IMR-90 (cell line): ENCODE measurements at regions not wholly inside any gene's neighbourhood (a gene's known extent, or its start where the extent isn't known, plus 50 kb on each side); places are given as distances from the start of the nearest gene placed in this dataset.

ENCODE experiments used
- ATAC-seq: fragments of 200-7000 bp; cut with Tn5 transposase; 2 replicates; pipeline ENCODE4 v1.9.1; 2020; ENCODE audit warnings: low read depth, mild to moderate bottlenecking, moderate library complexity
- BruUV-seq: library from RNA; stranded (reverse); fragments of 400-500 nt; replicated peaks from 2 replicates; lab custom pipeline; 2021; lab: Mats Ljungman, UMichigan
- CTCF ChIA-PET: fragments of 300-600 bp; formaldehyde crosslinking; extraction: SDS; loops from one replicate; lab custom pipeline; 2021; ENCODE audit warnings: antibody characterized with exemption; lab: Yijun Ruan, JAX
- POLR2A ChIA-PET: fragments of 300-600 bp; sonication (Branson Sonifier 250); formaldehyde crosslinking; loops from one replicate; lab custom pipeline; 2022; ENCODE audit warnings: antibody characterized with exemption; ENCODE audit not compliant: unreplicated experiment; lab: Charles Lee
- DNase-seq: peaks from one replicate; pipeline ENCODE4 v3.0.0; 2013
- H2AFZ ChIP-seq: replicated peaks from 2 replicates; pipeline ENCODE3; 2013; ENCODE audit warnings: low read length, mild to moderate bottlenecking; ENCODE audit not compliant: poor library complexity
- H2AK5ac ChIP-seq: 2 replicates; pipeline ENCODE4 v1.6.1; 2013; ENCODE audit warnings: low read depth, low read length, inconsistent platforms
- H2AK9ac ChIP-seq: replicated peaks from 2 replicates; pipeline ENCODE3; 2013; ENCODE audit warnings: mild to moderate bottlenecking, low read depth, low read length, moderate library complexity; ENCODE audit not compliant: poor library complexity
- H2BK120ac ChIP-seq: 2 replicates; pipeline ENCODE4 v1.6.1; 2013; ENCODE audit warnings: low read depth, low read length, inconsistent platforms
- H2BK15ac ChIP-seq: 3 replicates; pipeline ENCODE4 v1.6.1; 2013; ENCODE audit warnings: low read depth, low read length, inconsistent platforms
- H2BK20ac ChIP-seq: 2 replicates; pipeline ENCODE4 v1.6.1; 2013; ENCODE audit warnings: low read depth, mild to moderate bottlenecking, inconsistent platforms, low read length, moderate library complexity
- H2BK5ac ChIP-seq: 2 replicates; pipeline ENCODE4 v1.6.1; 2013; ENCODE audit warnings: mild to moderate bottlenecking, low read depth, low read length, inconsistent platforms; ENCODE audit not compliant: poor library complexity, severe bottlenecking
- H3K14ac ChIP-seq: replicated peaks from 2 replicates; pipeline ENCODE4 v1.6.1; 2013; ENCODE audit warnings: low read depth, low read length, inconsistent platforms
- H3K18ac ChIP-seq: 2 replicates; pipeline ENCODE4 v1.6.1; 2013; ENCODE audit warnings: low read depth, low read length, control low read depth
- H3K23ac ChIP-seq: 2 replicates; pipeline ENCODE4 v1.6.1; 2013; ENCODE audit warnings: low read depth, low read length, inconsistent platforms
- H3K27ac ChIP-seq: 2 replicates; pipeline ENCODE4 v1.5.1; 2013; ENCODE audit warnings: mild to moderate bottlenecking, control low read depth, low read length; ENCODE audit not compliant: insufficient read depth
- H3K27me3 ChIP-seq: 2 replicates; pipeline ENCODE4 v1.6.1; 2013; ENCODE audit warnings: low read length; ENCODE audit not compliant: control insufficient read depth, insufficient read depth
- H3K36me3 ChIP-seq: 2 replicates; pipeline ENCODE4 v1.6.1; 2013; ENCODE audit warnings: low read length, mixed read lengths; ENCODE audit not compliant: control insufficient read depth, insufficient read depth
- H3K4ac ChIP-seq: 2 replicates; pipeline ENCODE4 v1.6.1; 2013; ENCODE audit warnings: low read depth, low read length, inconsistent platforms
- H3K4me1 ChIP-seq: 2 replicates; pipeline ENCODE4 v1.6.1; 2013; ENCODE audit warnings: low read length, mixed read lengths; ENCODE audit not compliant: control insufficient read depth, insufficient read depth
- H3K4me2 ChIP-seq: 2 replicates; pipeline ENCODE4 v1.6.1; 2013; ENCODE audit warnings: low read depth, mild to moderate bottlenecking, control low read depth, low read length, moderate library complexity
- H3K4me3 ChIP-seq: 2 replicates; pipeline ENCODE4 v1.5.1; 2013; ENCODE audit warnings: low read depth, mild to moderate bottlenecking, control low read depth, low read length, moderate library complexity; ENCODE audit not compliant: insufficient read depth
- H3K56ac ChIP-seq: 2 replicates; pipeline ENCODE4 v1.6.1; 2013; ENCODE audit warnings: low read length, inconsistent platforms; ENCODE audit not compliant: insufficient read depth; ENCODE audit errors: extremely low read depth
- H3K79me1 ChIP-seq, 2 experiments: 2 replicates each; pipeline ENCODE4 v1.6.1; 2013; ENCODE audit warnings: low read length in 2 of 2, inconsistent platforms in 1 of 2, low read depth in 1 of 2
- H3K9ac ChIP-seq: 2 replicates; pipeline ENCODE4 v1.6.1; 2013; ENCODE audit warnings: low read depth, low read length, control low read depth
- H3K9me1 ChIP-seq: 2 replicates; pipeline ENCODE4 v1.6.1; 2013; ENCODE audit warnings: low read length, inconsistent platforms; ENCODE audit not compliant: insufficient read depth
- H3K9me3 ChIP-seq: 2 replicates; pipeline ENCODE4 v1.6.1; 2013; ENCODE audit warnings: low read length; ENCODE audit not compliant: control insufficient read depth, insufficient read depth
- H4K20me1 ChIP-seq: 2 replicates; pipeline ENCODE4 v1.6.1; 2013; ENCODE audit warnings: low read length, inconsistent platforms; ENCODE audit not compliant: insufficient read depth
- H4K5ac ChIP-seq: 2 replicates; pipeline ENCODE4 v1.6.1; 2013; ENCODE audit warnings: mild to moderate bottlenecking, low read depth, low read length, control low read depth
- H4K8ac ChIP-seq, 2 experiments: 2 replicates each; pipeline ENCODE4 v1.6.1; 2013; ENCODE audit warnings: low read depth in 2 of 2, low read length in 2 of 2, control low read depth in 1 of 2, inconsistent platforms in 1 of 2
- H4K91ac ChIP-seq: 2 replicates; pipeline ENCODE4 v1.6.1; 2013; ENCODE audit warnings: low read depth, low read length, inconsistent platforms; ENCODE audit not compliant: insufficient read depth
- BHLHE40 ChIP-seq: fragments of 150-350 bp; IDR thresholded peaks from 2 replicates; pipeline ENCODE4 v1.6.1; 2016; ENCODE audit warnings: mild to moderate bottlenecking, low read depth, low read length
- CEBPB ChIP-seq: IDR thresholded peaks from 2 replicates; pipeline ENCODE4 v1.6.1; 2012; ENCODE audit warnings: low read depth, low read length, improper control_type of control experiment
- CTCF ChIP-seq: conservative IDR thresholded peaks from 2 replicates; pipeline ENCODE4 v1.5.1; 2012; ENCODE audit warnings: mild to moderate bottlenecking, low read depth, low read length, improper control_type of control experiment
- ELK1 ChIP-seq: fragments of 150-350 bp; IDR thresholded peaks from 2 replicates; pipeline ENCODE4 v1.6.1; 2016; ENCODE audit warnings: low read depth, mild to moderate bottlenecking, low read length, moderate library complexity, borderline replicate concordance
- FOS ChIP-seq: fragments of 150-350 bp; IDR thresholded peaks from 2 replicates; pipeline ENCODE4 v1.6.1; 2016; ENCODE audit warnings: low read depth, low read length
- MAFK ChIP-seq: IDR thresholded peaks from 2 replicates; pipeline ENCODE4 v1.6.1; 2012; ENCODE audit warnings: low read depth, low read length, improper control_type of control experiment
- MAZ ChIP-seq: IDR thresholded peaks from 2 replicates; pipeline ENCODE4 v1.6.1; 2012; ENCODE audit warnings: low read depth, mild to moderate bottlenecking, low read length, improper control_type of control experiment, moderate library complexity, borderline replicate concordance
- POLR2A ChIP-seq: IDR thresholded peaks from 2 replicates; pipeline ENCODE4 v1.6.1; 2012; ENCODE audit warnings: mild to moderate bottlenecking, low read depth, low read length
- RAD21 ChIP-seq: IDR thresholded peaks from 2 replicates; pipeline ENCODE4 v1.6.1; 2012; ENCODE audit warnings: low read length, improper control_type of control experiment
- RFX5 ChIP-seq: IDR thresholded peaks from 2 replicates; pipeline ENCODE4 v1.8.0; 2012; ENCODE audit warnings: low read depth, mild to moderate bottlenecking, low read length, moderate library complexity
- WGBS, 2 experiments: methylation state at CpG; one replicate each; pipeline versions ENCODE4 v1.1.5 to v1.1.7; 2013; ENCODE audit warnings: missing lambda C conversion rate in 2 of 2; ENCODE audit not compliant: insufficient read length in 1 of 2; ENCODE audit errors: extremely low coverage in 2 of 2; 5-methylcytosine and 5-hydroxymethylcytosine counted together
- dilution Hi-C: fragments of 300-500 bp; cut with HindIII; formaldehyde crosslinking; loops from one replicate; pipeline ENCODE4 v1.14.3; 2018; ENCODE audit warnings: low sequenced_read_pairs; ENCODE audit not compliant: unreplicated experiment
- in situ Hi-C: fragments of 300-500 bp; cut with MboI; formaldehyde crosslinking; loops from 3 replicates; pipeline ENCODE4 v1.14.3; 2019; ENCODE audit warnings: low sequenced_read_pairs, inconsistent platforms, mixed read lengths
- intact Hi-C: fragments of 100-400 bp; cut with micrococcal nuclease; formaldehyde crosslinking; loops from 2 replicates; pipeline ENCODE4 v1.10.0; 2022

GRCh38 chr2:147501968-147502367 is 342.9 kb upstream of the ACVR2A start:
- H3K4me3 ChIP-seq, result no peak overlapping the region
- POLR2A ChIA-PET, result no interaction called here
- H2BK20ac ChIP-seq, result no peak overlapping the region
- H3K4me2 ChIP-seq, result no peak overlapping the region
- H2AK5ac ChIP-seq, result no peak overlapping the region
- dilution Hi-C loops (no loop called here), in situ Hi-C loops (no loop called here), intact Hi-C loops (no loop called here)
- H3K9me1 ChIP-seq, result no peaks in the 10 kb centered on the region
- no peak overlapping the region for H4K91ac ChIP-seq
- ATAC-seq (no peak), DNase-seq (no peak)
- H2AK9ac ChIP-seq, result no peak overlapping the region
- H3K27ac ChIP-seq, result no peak overlapping the region
- H3K9me3 ChIP-seq, result no peaks in the 10 kb centered on the region
- H3K23ac ChIP-seq, result no peak overlapping the region
- H3K4ac ChIP-seq, result no peak overlapping the region
- no peak overlapping the region for H4K8ac ChIP-seq
- CTCF ChIA-PET, result no interaction called here
- H2BK15ac ChIP-seq, result no peak overlapping the region
- H3K18ac ChIP-seq, result no peak overlapping the region
- no peaks in the 10 kb centered on the region for H3K4me1 ChIP-seq
- no peak overlapping the region for H2BK120ac ChIP-seq
- no peaks in the 10 kb centered on the region for H3K79me1 ChIP-seq
- H2BK5ac ChIP-seq, result no peak overlapping the region
- H4K20me1 ChIP-seq, result no peaks in the 10 kb centered on the region
- no peak overlapping the region for H3K56ac ChIP-seq
- H3K36me3 ChIP-seq, result no peaks in the 10 kb centered on the region
- no peak overlapping the region for H3K9ac ChIP-seq
- no peaks in the 10 kb centered on the region for H3K27me3 ChIP-seq
- no TSS peak for BruUV-seq
- WGBS, 2 experiments, result no CpG with 5 or more reads among the region's 4 CpGs
- no peak overlapping the region for H2AFZ ChIP-seq
- no peak for TF ChIP-seq BHLHE40
- TF ChIP-seq MAZ, result no peak
- TF ChIP-seq POLR2A, result no peak
- no peak for TF ChIP-seq ELK1
- TF ChIP-seq MAFK, result no peak
- no peak for TF ChIP-seq CEBPB
- no peak for TF ChIP-seq CTCF
- TF ChIP-seq RAD21, result no peak
- TF ChIP-seq RFX5, result no peak
- TF ChIP-seq FOS, result no peak
- no peak overlapping the region for H3K14ac ChIP-seq
- H4K5ac ChIP-seq, result no peak overlapping the region
